ENCODE measurements at regions not wholly inside any gene's neighbourhood (a gene's known extent, or its start where the extent isn't known, plus 50 kb on each side); places are given as distances from the start of the nearest gene placed in this dataset.

- no peak for TF ChIP-seq CTCF (IDR thresholded peaks at IDR 0.05; ENCODE audit: low read depth, low read length)
Measured at GRCh38 chr12:58539295-58539694, 381.0 kb downstream of the LRIG3 start.

DNA sequence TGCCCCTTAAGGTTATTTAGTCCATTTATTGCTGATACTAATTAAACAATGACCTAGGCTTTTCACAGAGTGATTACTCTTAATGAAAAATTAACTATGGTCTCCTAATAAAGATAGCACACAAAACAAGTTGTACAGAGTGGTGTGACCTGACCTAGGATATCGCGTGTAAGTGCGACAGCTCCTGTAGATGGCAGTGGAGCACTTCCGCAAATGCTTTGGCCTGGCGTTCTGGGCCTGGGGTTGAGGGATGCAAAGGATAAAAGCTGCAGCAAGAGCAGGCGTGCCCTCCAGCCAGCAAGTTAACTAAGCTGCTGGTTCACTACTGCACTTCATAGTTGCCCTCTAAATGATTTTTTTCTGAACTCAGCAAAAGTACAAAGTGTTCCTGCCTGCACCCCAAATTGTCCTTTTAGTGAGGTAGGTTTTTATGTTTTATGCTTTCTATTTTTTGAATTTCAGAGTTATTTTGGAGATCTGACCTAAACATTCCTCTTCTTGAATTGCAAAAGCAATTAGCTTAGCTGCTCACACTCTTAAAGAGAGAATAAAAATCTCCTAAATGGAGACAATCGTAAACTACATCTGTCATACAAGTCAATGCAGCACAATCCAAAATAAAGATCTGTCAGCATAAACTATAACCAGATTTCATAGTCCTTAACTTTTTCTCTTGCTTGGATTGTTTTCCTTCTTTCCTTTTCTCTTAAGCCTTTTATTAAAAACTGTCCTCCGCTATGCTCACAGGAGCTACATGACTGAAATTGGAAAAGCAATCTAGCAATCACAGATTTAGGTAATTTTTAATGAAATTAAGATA lies 379.6 kb downstream of the LRIG3 start:
- TF ChIP-seq CTCF (IDR thresholded peaks at IDR 0.05; ENCODE audit: low read depth, low read length), result peak; percentile 82
- H3K4me3 ChIP-seq (ENCODE audit: low read depth, low read length), result no peak overlapping the region

More at GRCh38 chr12:58539295-58539694, 381.0 kb downstream of the LRIG3 start:
- H3K4me3 ChIP-seq (ENCODE audit: low read depth, low read length), result no peak overlapping the region

- no peak overlapping the region for H3K4me3 ChIP-seq (ENCODE audit: low read depth, low read length)
- TF ChIP-seq CTCF (IDR thresholded peaks at IDR 0.05; ENCODE audit: low read depth, low read length), result no peak
Measured at GRCh38 chr12:58541300-58541690, 379.0 kb downstream of the LRIG3 start.

DNA sequence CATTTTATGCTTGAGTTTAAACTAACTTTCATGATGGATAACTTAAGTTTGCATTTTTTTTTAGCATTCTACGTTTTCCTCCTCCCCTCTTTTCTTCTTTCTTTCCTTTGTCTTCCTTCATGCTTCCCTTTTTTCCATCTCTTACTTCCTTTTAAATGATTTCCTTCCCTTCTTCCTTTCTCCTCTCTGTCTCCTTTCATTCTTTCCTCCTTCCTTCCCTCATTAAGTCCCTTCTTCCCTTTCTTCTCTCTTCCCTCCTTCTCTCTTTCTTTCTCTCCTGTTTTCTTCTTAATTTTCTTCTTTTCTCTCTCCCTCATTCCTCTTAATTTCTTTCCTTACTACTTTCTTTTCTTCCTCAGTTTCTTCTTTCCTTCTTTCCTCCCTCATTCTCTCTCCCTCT lies 376.0 kb downstream of the LRIG3 start:
- no peak for TF ChIP-seq CTCF (IDR thresholded peaks at IDR 0.05; ENCODE audit: low read depth, low read length)
- no peak overlapping the region for H3K4me3 ChIP-seq (ENCODE audit: low read depth, low read length)

DNA sequence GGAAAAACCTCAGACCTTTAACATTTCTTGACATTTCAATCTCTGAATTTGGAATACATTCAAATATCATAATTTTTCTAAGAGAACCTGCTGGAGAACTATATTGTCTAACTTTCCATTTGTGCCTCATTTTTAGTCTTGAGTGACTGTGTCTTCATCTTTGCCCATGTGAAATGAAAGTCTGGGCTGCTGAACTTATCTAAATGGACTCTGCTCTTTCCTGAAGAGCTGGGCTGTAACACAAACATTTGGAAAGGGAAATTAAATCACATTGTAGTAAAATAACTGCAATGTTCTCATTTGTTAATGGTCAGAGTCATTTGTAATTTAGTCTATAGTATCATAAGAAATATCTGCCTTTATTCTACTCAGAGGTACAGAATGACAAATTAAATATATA lies 373.1 kb downstream of the LRIG3 start:
- no peak for TF ChIP-seq CTCF (IDR thresholded peaks at IDR 0.05; ENCODE audit: low read depth, low read length)
- H3K4me3 ChIP-seq (ENCODE audit: low read depth, low read length), result no peak overlapping the region

GRCh38 chr12:58548801-58549200 lies 371.5 kb downstream of the LRIG3 start:
- TF ChIP-seq CTCF (IDR thresholded peaks at IDR 0.05; ENCODE audit: low read depth, low read length), result no peak
- H3K4me3 ChIP-seq (ENCODE audit: low read depth, low read length), result no peak overlapping the region

DNA sequence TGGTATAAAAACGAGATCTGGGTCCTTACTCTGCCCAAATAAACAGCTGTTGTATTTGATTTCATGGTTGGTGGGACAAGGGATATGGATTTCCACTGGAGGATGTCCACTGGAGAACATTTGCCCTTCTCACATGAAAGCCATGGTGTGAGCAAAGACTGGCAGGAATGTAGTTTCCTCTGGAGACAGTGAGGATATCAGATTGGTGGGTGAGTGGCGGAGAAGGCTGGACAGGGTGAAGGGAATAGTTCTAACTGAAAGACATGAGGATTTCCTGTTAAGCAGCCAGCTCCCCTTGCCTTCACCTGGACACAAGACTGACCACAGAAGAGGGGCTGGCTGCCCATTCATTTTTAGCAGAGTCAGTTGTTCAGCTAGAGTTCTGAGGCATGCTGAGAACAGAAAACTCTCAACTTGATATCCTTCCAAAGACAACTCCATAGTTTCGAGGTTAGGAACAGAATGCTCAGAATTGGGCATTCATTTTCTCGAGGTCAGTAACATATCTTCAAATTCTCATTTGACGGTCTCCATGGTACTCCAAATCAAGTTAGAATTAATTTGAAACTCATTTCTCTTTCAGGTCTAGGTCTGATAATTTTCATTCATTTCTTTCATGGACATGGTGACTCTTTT lies 365.7 kb downstream of the LRIG3 start:
- no peak overlapping the region for H3K4me3 ChIP-seq (ENCODE audit: low read depth, low read length)
- TF ChIP-seq CTCF (IDR thresholded peaks at IDR 0.05; ENCODE audit: low read depth, low read length), result no peak

Measured in WI38 (cell line).